Mesothelial cell of epicardium (in vitro differentiated cells): ENCODE measurements at regions not wholly inside any gene's neighbourhood (a gene's known extent, or its start where the extent isn't known, plus 50 kb on each side); places are given as distances from the start of the nearest gene placed in this dataset.

Experiments
- DNase-seq, 2 experiments: peaks; one replicate each; pipeline ENCODE4 v3.0.0; 2021; ENCODE audit warnings: low spot score in 2 of 2; ENCODE audit not compliant: unreplicated experiment in 2 of 2
- H3K27ac Mint-ChIP-seq: 2 replicates; pipeline ENCODE4 v1.8.0; 2021; ENCODE audit warnings: mixed read lengths
- H3K27me3 Mint-ChIP-seq: 2 replicates; pipeline ENCODE4 v1.8.0; 2021; ENCODE audit warnings: low read depth, mixed read lengths
- H3K36me3 Mint-ChIP-seq: 2 replicates; pipeline ENCODE4 v1.8.0; 2021; ENCODE audit warnings: mixed read lengths
- H3K4me1 Mint-ChIP-seq: 2 replicates; pipeline ENCODE4 v1.8.0; 2021; ENCODE audit warnings: mixed read lengths
- H3K4me3 Mint-ChIP-seq: 2 replicates; pipeline ENCODE4 v1.8.0; 2021; ENCODE audit warnings: mild to moderate bottlenecking, moderate library complexity, mixed read lengths
- H3K9me3 Mint-ChIP-seq: 2 replicates; pipeline ENCODE4 v1.8.0; 2021; ENCODE audit warnings: mixed read lengths
- TF ChIP-seq, protein P1 (sequence below): fragments of 200-600 bp; sonication (generic); IDR thresholded peaks from one replicate; pipeline ENCODE4 v1.5.0; 2021; ENCODE audit warnings: antibody characterized with exemption; ENCODE audit not compliant: unreplicated experiment

DNA sequence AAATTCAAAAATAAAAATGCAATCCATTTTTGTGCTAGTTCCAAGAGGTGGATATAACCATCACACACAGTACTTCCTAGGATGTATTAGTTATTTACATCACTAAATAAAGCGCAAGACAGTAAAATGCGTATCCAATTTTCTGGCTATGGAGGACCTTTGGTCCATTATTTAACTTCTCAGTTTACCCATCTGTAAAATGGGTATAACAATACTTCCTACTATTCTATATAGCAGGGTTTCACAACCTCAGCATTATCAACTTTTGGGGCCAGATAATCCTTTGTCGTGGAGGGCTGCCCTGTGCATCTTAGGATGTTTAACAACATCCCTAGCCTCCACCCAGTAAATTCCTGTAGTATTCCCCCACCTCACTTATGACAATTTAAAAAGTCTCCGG lies 275.1 kb upstream of the PKDCC start:
- H3K36me3 Mint-ChIP-seq = no peaks in the 10 kb centered on the region
- peaks cover 12% of the 10 kb centered on the region for H3K4me1 Mint-ChIP-seq
- no peak for DNase-seq
- no peak overlapping the region for H3K4me3 Mint-ChIP-seq
- H3K27ac Mint-ChIP-seq = no peak overlapping the region
- TF ChIP-seq, protein P1, sequence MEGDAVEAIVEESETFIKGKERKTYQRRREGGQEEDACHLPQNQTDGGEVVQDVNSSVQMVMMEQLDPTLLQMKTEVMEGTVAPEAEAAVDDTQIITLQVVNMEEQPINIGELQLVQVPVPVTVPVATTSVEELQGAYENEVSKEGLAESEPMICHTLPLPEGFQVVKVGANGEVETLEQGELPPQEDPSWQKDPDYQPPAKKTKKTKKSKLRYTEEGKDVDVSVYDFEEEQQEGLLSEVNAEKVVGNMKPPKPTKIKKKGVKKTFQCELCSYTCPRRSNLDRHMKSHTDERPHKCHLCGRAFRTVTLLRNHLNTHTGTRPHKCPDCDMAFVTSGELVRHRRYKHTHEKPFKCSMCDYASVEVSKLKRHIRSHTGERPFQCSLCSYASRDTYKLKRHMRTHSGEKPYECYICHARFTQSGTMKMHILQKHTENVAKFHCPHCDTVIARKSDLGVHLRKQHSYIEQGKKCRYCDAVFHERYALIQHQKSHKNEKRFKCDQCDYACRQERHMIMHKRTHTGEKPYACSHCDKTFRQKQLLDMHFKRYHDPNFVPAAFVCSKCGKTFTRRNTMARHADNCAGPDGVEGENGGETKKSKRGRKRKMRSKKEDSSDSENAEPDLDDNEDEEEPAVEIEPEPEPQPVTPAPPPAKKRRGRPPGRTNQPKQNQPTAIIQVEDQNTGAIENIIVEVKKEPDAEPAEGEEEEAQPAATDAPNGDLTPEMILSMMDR = no peak
- H3K27me3 Mint-ChIP-seq = peaks cover 18% of the 10 kb centered on the region
- H3K9me3 Mint-ChIP-seq = peaks cover 4% of the 10 kb centered on the region

GRCh38 chr2:41774011-41774605 lies 273.7 kb upstream of the PKDCC start:
- H3K27me3 Mint-ChIP-seq = peaks cover 19% of the 10 kb centered on the region
- H3K9me3 Mint-ChIP-seq = peaks cover 4% of the 10 kb centered on the region
- DNase-seq = no peak
- TF ChIP-seq, protein P1 = no peak
- H3K36me3 Mint-ChIP-seq = no peaks in the 10 kb centered on the region
- H3K4me1 Mint-ChIP-seq = peaks cover 12% of the 10 kb centered on the region
- H3K27ac Mint-ChIP-seq = no peak overlapping the region
- no peak overlapping the region for H3K4me3 Mint-ChIP-seq

GRCh38 chr2:41775366-41776025 lies 272.3 kb upstream of the PKDCC start:
- no peak for DNase-seq
- H3K27me3 Mint-ChIP-seq = peaks cover 8% of the 10 kb centered on the region
- TF ChIP-seq, protein P1 = no peak
- peaks cover 4% of the 10 kb centered on the region for H3K9me3 Mint-ChIP-seq
- H3K4me3 Mint-ChIP-seq = no peak overlapping the region
- H3K4me1 Mint-ChIP-seq = peaks cover 14% of the 10 kb centered on the region
- H3K27ac Mint-ChIP-seq = no peak overlapping the region
- no peaks in the 10 kb centered on the region for H3K36me3 Mint-ChIP-seq

DNA sequence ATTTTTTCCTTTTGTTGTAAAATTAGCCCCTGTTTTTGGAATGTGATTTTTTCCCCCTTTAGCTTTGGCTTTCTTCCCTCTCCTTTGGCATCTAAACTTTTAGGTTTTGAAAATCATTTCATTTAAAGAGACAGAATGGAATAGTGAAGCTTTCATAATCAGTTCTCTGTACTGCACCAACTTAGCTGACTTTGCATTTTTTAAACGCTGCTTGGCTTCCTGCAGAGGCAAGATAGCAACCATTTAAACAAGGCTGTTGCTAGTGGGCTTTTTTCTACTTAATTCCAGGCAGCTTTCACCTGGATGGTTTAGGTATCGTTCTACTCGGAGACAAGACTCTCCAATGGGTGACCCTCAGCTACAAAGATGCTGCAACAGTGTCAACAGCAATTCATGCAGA lies 267.9 kb upstream of the PKDCC start:
- H3K9me3 Mint-ChIP-seq = peaks cover 4% of the 10 kb centered on the region
- no peaks in the 10 kb centered on the region for H3K36me3 Mint-ChIP-seq
- no peak overlapping the region for H3K27ac Mint-ChIP-seq
- peaks cover 6% of the 10 kb centered on the region for H3K4me1 Mint-ChIP-seq
- H3K4me3 Mint-ChIP-seq = no peak overlapping the region
- TF ChIP-seq, protein P1 = no peak
- DNase-seq = no peak
- peaks cover 5% of the 10 kb centered on the region for H3K27me3 Mint-ChIP-seq

DNA sequence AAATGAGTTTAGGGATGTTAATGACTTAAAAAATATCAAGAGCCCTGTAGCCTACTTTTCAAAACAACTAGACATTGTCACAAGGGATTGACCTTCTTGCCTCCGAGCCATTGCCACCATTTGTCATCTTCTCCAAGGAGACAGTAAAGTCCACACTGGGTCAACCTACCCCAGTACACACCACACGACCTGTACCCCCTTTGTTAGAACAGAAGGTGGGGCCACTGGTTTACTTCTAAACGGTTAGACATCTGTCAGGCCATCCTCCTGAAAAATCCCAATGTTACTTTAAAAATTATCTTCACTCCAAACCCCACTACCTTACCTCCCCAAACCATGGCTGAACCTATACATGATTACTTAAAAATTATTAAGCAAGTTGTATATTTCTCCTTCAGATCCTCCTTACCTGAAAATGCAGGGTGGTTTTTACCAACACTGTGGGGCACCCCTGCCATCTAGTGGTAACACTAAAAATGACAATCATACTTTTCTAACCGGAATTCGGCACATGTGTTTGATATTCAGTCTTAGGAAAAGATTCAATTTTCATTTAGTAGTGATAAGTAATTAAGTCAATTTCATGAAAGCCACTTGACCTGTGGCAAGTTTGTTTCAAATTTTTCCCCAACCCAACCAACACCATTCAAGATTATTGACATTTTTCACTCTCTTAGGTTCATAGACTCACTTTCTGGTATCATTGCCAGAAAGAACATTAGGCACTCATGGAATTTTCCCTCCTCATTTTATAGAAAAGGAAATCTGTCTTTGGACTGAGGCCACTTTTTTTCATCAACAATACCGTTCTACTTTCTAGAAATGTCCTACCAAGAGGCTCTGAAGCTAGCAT lies 265.3 kb upstream of the PKDCC start:
- TF ChIP-seq, protein P1 = peak; percentile 91
- no peaks in the 10 kb centered on the region for H3K36me3 Mint-ChIP-seq
- H3K27me3 Mint-ChIP-seq = peaks cover 5% of the 10 kb centered on the region
- H3K4me3 Mint-ChIP-seq = no peak overlapping the region
- H3K27ac Mint-ChIP-seq = no peak overlapping the region
- no peaks in the 10 kb centered on the region for H3K9me3 Mint-ChIP-seq
- peaks cover 6% of the 10 kb centered on the region for H3K4me1 Mint-ChIP-seq
- peak in 1 of 2 experiments; percentile 51 for DNase-seq
